K562 (cell line): ENCODE measurements at regions not wholly inside any gene's neighbourhood (a gene's known extent, or its start where the extent isn't known, plus 50 kb on each side); places are given as distances from the start of the nearest gene placed in this dataset.

Experiments
- ATAC-seq: fragments of 200-7000 bp; cut with Tn5 transposase; 3 replicates; pipeline ENCODE4 v1.9.1; 2020; ENCODE audit warnings: moderate library complexity
- BruUV-seq: library from RNA; stranded (reverse); fragments of 400-500 nt; replicated peaks from 2 replicates; lab custom pipeline; 2021; lab: Mats Ljungman, UMichigan
- CTCF ChIA-PET: fragments of 300-600 bp; formaldehyde crosslinking; extraction: SDS; loops from one replicate; lab custom pipeline; 2021; ENCODE audit warnings: low intra/inter-chr PET ratio; lab: Yijun Ruan, JAX
- POLR2A ChIA-PET: fragments of 300-600, 350-650 bp; sonication (Branson Sonifier 250); formaldehyde crosslinking; extraction: SDS; loops from one replicate; lab custom pipeline; 2021; ENCODE audit warnings: antibody characterized with exemption, inconsistent platforms; lab: Yijun Ruan, JAX
- DNase-seq, 4 experiments: peaks; one replicate each; pipeline versions ENCODE4 v3.0.0 to v3.0.0-alpha.2; 2011 to 2018; ENCODE audit warnings: low spot score in 3 of 4, mixed read lengths in 3 of 4; ENCODE audit errors: extremely low read depth in 1 of 4
- FAIRE-seq: peaks from 2 replicates; lab custom pipeline; 2011; peaks lifted over from hg19 to GRCh38; lab: Jason Lieb, UNC
- H2AFZ ChIP-seq: 2 replicates; pipeline ENCODE4 v1.6.0; 2011; ENCODE audit warnings: low read depth, low read length, control low read depth, inconsistent platforms
- H3K27ac ChIP-seq: fragments of 200-600 bp; 3 replicates; pipeline ENCODE4 v1.8.0; 2011; ENCODE audit warnings: low read depth, mild to moderate bottlenecking, control low read depth, inconsistent platforms, low read length, moderate library complexity, mixed read lengths; ENCODE audit errors: extremely low read depth
- H3K27me3 ChIP-seq, 2 experiments: fragments of 300-600 bp in 1 of 2; 2 replicates in 1 of 2; 3 replicates in 1 of 2; pipeline versions ENCODE4 v1.6.0 to v1.8.0; 2011; ENCODE audit warnings: inconsistent platforms in 2 of 2, low read length in 2 of 2, mild to moderate bottlenecking in 1 of 2, mixed read lengths in 1 of 2, moderate library complexity in 1 of 2; ENCODE audit not compliant: control insufficient read depth in 2 of 2, insufficient read depth in 2 of 2
- H3K36me3 ChIP-seq: fragments of 300-600 bp; 3 replicates; pipeline ENCODE4 v1.8.0; 2011; ENCODE audit warnings: mild to moderate bottlenecking, low read length, inconsistent platforms; ENCODE audit not compliant: control insufficient read depth, insufficient read depth
- H3K4me1 ChIP-seq, 2 experiments: fragments of 200-600 bp in 1 of 2; replicated peaks in 1 of 2; 2 replicates in 1 of 2; 3 replicates in 1 of 2; pipeline versions ENCODE4 v1.5.1 to v1.8.0; 2011; ENCODE audit warnings: inconsistent platforms in 2 of 2, low read length in 2 of 2, mild to moderate bottlenecking in 1 of 2, mixed read lengths in 1 of 2, moderate library complexity in 1 of 2; ENCODE audit not compliant: control insufficient read depth in 2 of 2, insufficient read depth in 2 of 2
- H3K4me2 ChIP-seq: 2 replicates; pipeline ENCODE4 v1.6.1; 2011; ENCODE audit warnings: low read length, control low read depth, inconsistent platforms, mixed read lengths; ENCODE audit not compliant: insufficient read depth
- H3K4me3 ChIP-seq: fragments of 200-600 bp; sonication (generic), shearing (Covaris generic); 2 replicates; pipeline ENCODE4 v1.5.1; 2016; ENCODE audit warnings: control low read depth, inconsistent platforms
- H3K79me2 ChIP-seq: fragments of 200-600 bp; 3 replicates; pipeline ENCODE4 v1.8.0; 2011; ENCODE audit warnings: low read length, inconsistent platforms; ENCODE audit not compliant: control insufficient read depth, insufficient read depth
- H3K9ac ChIP-seq, 2 experiments: 2 replicates each; pipeline versions ENCODE4 v1.6.0 to v1.6.1; 2011; ENCODE audit warnings: low read depth in 2 of 2, low read length in 2 of 2, control low read depth in 1 of 2, inconsistent platforms in 1 of 2, mild to moderate bottlenecking in 1 of 2, mixed read lengths in 1 of 2; ENCODE audit not compliant: insufficient read depth in 1 of 2
- H3K9me1 ChIP-seq: one replicate; pipeline ENCODE4 v1.6.0; 2011; ENCODE audit warnings: inconsistent platforms, mild to moderate bottlenecking, low read length, moderate library complexity; ENCODE audit not compliant: control insufficient read depth, insufficient read depth
- H3K9me3 ChIP-seq: replicated peaks from 2 replicates; pipeline ENCODE4 v1.5.1; 2011; ENCODE audit warnings: low read depth, low read length, inconsistent platforms; ENCODE audit not compliant: control insufficient read depth, insufficient read depth
- H4K20me1 ChIP-seq: replicated peaks from 2 replicates; pipeline ENCODE4 v1.6.1; 2011; ENCODE audit warnings: low read length, inconsistent platforms, mixed read lengths; ENCODE audit not compliant: control insufficient read depth, insufficient read depth
- CTCFL ChIP-seq: IDR thresholded peaks from 2 replicates; pipeline ENCODE4 v1.6.1; 2011; ENCODE audit warnings: borderline replicate concordance, low read depth, mild to moderate bottlenecking, moderate library complexity, low read length; ENCODE audit not compliant: insufficient read depth, poor library complexity, severe bottlenecking
- CUX1 ChIP-seq: fragments of 200-800 bp; sonication (Bioruptor generic); IDR thresholded peaks from 2 replicates; pipeline ENCODE4 v1.6.1; 2016; ENCODE audit warnings: missing genetic modification characterization, missing compliant biosample characterization
- FOXP4 ChIP-seq: sonication (generic); formaldehyde crosslinking; IDR thresholded peaks from 2 replicates; pipeline ENCODE4 v1.8.0; 2022; ENCODE audit warnings: mild to moderate bottlenecking, missing genetic modification reagents, borderline replicate concordance
- IRF1 ChIP-seq: sonication (generic); formaldehyde crosslinking; IDR thresholded peaks from 2 replicates; pipeline ENCODE4 v1.8.0; 2022; ENCODE audit warnings: missing genetic modification reagents, mild to moderate bottlenecking, borderline replicate concordance
- RBFOX2 ChIP-seq: fragments of 200-400 bp; formaldehyde crosslinking; IDR thresholded peaks from 2 replicates; pipeline ENCODE4 v1.6.1; 2017; ENCODE audit warnings: low read depth, mild to moderate bottlenecking, low read length, moderate library complexity
- SMAD4 ChIP-seq: fragments of 250-450 bp; sonication (Bioruptor Pico); conservative IDR thresholded peaks from 2 replicates; pipeline ENCODE4 v1.8.0; 2021; ENCODE audit warnings: inconsistent platforms, mild to moderate bottlenecking, moderate library complexity
- USF2 ChIP-seq: sonication (generic); formaldehyde crosslinking; IDR thresholded peaks from 2 replicates; pipeline ENCODE4 v1.5.0; 2020; ENCODE audit warnings: missing genetic modification reagents
- ZNF184 ChIP-seq: sonication (generic); formaldehyde crosslinking; IDR thresholded peaks from 2 replicates; pipeline ENCODE4 v1.5.0; 2020; ENCODE audit warnings: missing genetic modification reagents
- ZNF282 ChIP-seq: sonication (generic); formaldehyde crosslinking; IDR thresholded peaks from 2 replicates; pipeline ENCODE4 v1.8.1; 2023; ENCODE audit warnings: missing genetic modification reagents
- WGBS: fragments of 100-300 bp; shearing (Covaris generic); methylation state at CpG from one replicate; pipeline ENCODE4 v1.1.6; 2016; ENCODE audit warnings: low coverage, mixed read lengths; ENCODE audit not compliant: insufficient coverage; ENCODE audit errors: missing lambda C conversion rate; 5-methylcytosine and 5-hydroxymethylcytosine counted together
- in situ Hi-C: fragments of 300-500 bp; cut with MboI; formaldehyde crosslinking; loops from 4 replicates; pipeline ENCODE4 v1.15.0; 2018; ENCODE audit warnings: inconsistent platforms, mixed read lengths
- intact Hi-C: fragments of 100-400 bp; cut with micrococcal nuclease; formaldehyde crosslinking; loops from 2 replicates; pipeline ENCODE4 v1.14.2; 2022

- no peak for TF ChIP-seq CUX1 (CRISPR knock-in tag)
These were observed 300.7 kb downstream of the ETNK1 start (continued) for GRCh38 chr12:22925623-22926022.

GRCh38 chr12:22932431-22932830 lies 307.5 kb downstream of the ETNK1 start:
- H3K9ac ChIP-seq, result no peak overlapping the region
- WGBS, result 0% methylated on average over 1 of the region's 1 CpG
- H3K9me3 ChIP-seq, result no peaks in the 10 kb centered on the region
- no peak overlapping the region for H2AFZ ChIP-seq
- no peak for ATAC-seq
- H3K79me2 ChIP-seq, result no peaks in the 10 kb centered on the region
- H3K4me3 ChIP-seq, result no peak overlapping the region
- DNase-seq, result no peak
- peaks cover 11 to 20% of the 10 kb centered on the region in 2 experiments; a peak in 4 of 5 replicates for H3K27me3 ChIP-seq
- H3K27ac ChIP-seq, result no peak overlapping the region
- BruUV-seq, result no TSS peak
- ChIA-PET CTCF (no interaction called here), POLR2A (interaction anchor here (1.2 kb wide), 1 partner anchor 19 kb away, joined by 4 read pairs; no protein-coding TSS in a partner anchor)
- no peaks in the 10 kb centered on the region for H4K20me1 ChIP-seq
- in situ Hi-C loops (no loop called here), intact Hi-C loops (no loop called here)
- H3K9me1 ChIP-seq, result no peaks in the 10 kb centered on the region
- H3K4me2 ChIP-seq, result no peak overlapping the region
- no peak for FAIRE-seq
- no peaks in the 10 kb centered on the region for H3K4me1 ChIP-seq
- no peaks in the 10 kb centered on the region for H3K36me3 ChIP-seq
- TF ChIP-seq RBFOX2, result no peak
- no peak for TF ChIP-seq CTCFL
- TF ChIP-seq IRF1 (CRISPR knock-in tag), result no peak
- no peak for TF ChIP-seq ZNF184 (CRISPR knock-in tag)
- TF ChIP-seq FOXP4, result no peak
- TF ChIP-seq USF2 (CRISPR knock-in tag), result no peak
- TF ChIP-seq ZNF282, result no peak
- no peak for TF ChIP-seq SMAD4
